ENCODE measurements at regions not wholly inside any gene's neighbourhood (a gene's known extent, or its start where the extent isn't known, plus 50 kb on each side); places are given as distances from the start of the nearest gene placed in this dataset.

GRCh38 chr5:120035181-120035580 lies 405.8 kb downstream of the FAM170A start:
- Mint-ChIP-seq H3K4me1 (ENCODE audit: low read depth in 2 of 2) (no peaks in the 10 kb centered on the region), H3K27me3 (no peaks in the 10 kb centered on the region), H3K36me3 (no peaks in the 10 kb centered on the region), H3K9me3 (peaks cover 6% of the 10 kb centered on the region), H3K27ac (no peak overlapping the region), H3K4me3 (no peak overlapping the region)
- DNase-seq (ENCODE audit: low spot score): no peak
- ATAC-seq: no peak

GRCh38 chr5:120035815-120036577 lies 406.6 kb downstream of the FAM170A start:
- DNase-seq (ENCODE audit: low spot score) (no peak), ATAC-seq (no peak)
- Mint-ChIP-seq H3K27me3 (no peaks in the 10 kb centered on the region), H3K36me3 (no peaks in the 10 kb centered on the region), H3K4me3 (no peak overlapping the region), H3K9me3 (peaks cover 6% of the 10 kb centered on the region), H3K27ac (no peak overlapping the region), H3K4me1 (ENCODE audit: low read depth in 2 of 2) (no peaks in the 10 kb centered on the region)

GRCh38 chr5:120037451-120037850 lies 408.1 kb downstream of the FAM170A start:
- H3K36me3 Mint-ChIP-seq: no peaks in the 10 kb centered on the region
- ATAC-seq (no peak), DNase-seq (ENCODE audit: low spot score) (no peak)
- H3K27me3 Mint-ChIP-seq: no peaks in the 10 kb centered on the region
- no peak overlapping the region for H3K4me3 Mint-ChIP-seq
- H3K27ac Mint-ChIP-seq: no peak overlapping the region
- no peaks in the 10 kb centered on the region for H3K4me1 Mint-ChIP-seq (ENCODE audit: low read depth in 2 of 2)
- peaks cover 6% of the 10 kb centered on the region for H3K9me3 Mint-ChIP-seq

GRCh38 chr5:120039111-120039510 lies 409.8 kb downstream of the FAM170A start:
- Mint-ChIP-seq H3K4me1 (ENCODE audit: low read depth in 2 of 2) (no peaks in the 10 kb centered on the region), H3K4me3 (no peak overlapping the region), H3K9me3 (no peaks in the 10 kb centered on the region), H3K36me3 (no peaks in the 10 kb centered on the region), H3K27ac (no peak overlapping the region), H3K27me3 (no peaks in the 10 kb centered on the region)
- no peak for DNase-seq (ENCODE audit: low spot score)
- no peak for ATAC-seq

GRCh38 chr5:120043431-120043830 lies 414.1 kb downstream of the FAM170A start:
- no peaks in the 10 kb centered on the region for H3K36me3 Mint-ChIP-seq
- H3K4me3 Mint-ChIP-seq: no peak overlapping the region
- ATAC-seq (no peak), DNase-seq (ENCODE audit: low spot score) (no peak)
- H3K27ac Mint-ChIP-seq: no peak overlapping the region
- no peaks in the 10 kb centered on the region for H3K27me3 Mint-ChIP-seq
- H3K9me3 Mint-ChIP-seq: no peaks in the 10 kb centered on the region
- H3K4me1 Mint-ChIP-seq (ENCODE audit: low read depth in 2 of 2): no peaks in the 10 kb centered on the region

- DNase-seq (ENCODE audit: low spot score): no peak
- Mint-ChIP-seq H3K36me3 (no peaks in the 10 kb centered on the region), H3K9me3 (peaks cover 3% of the 10 kb centered on the region), H3K4me1 (ENCODE audit: low read depth in 2 of 2) (peaks cover 0 to 7% of the 10 kb centered on the region in 2 donors), H3K27ac (no peak overlapping the region), H3K27me3 (peaks cover 0 to 2% of the 10 kb centered on the region in 2 donors), H3K4me3 (no peak overlapping the region)
- ATAC-seq: no peak
These were observed 410.9 kb upstream of the PRR16 start for GRCh38 chr5:120052916-120053828.

GRCh38 chr5:120053841-120054240 lies 410.3 kb upstream of the PRR16 start:
- peaks cover 0 to 7% of the 10 kb centered on the region in 2 donors for H3K4me1 Mint-ChIP-seq (ENCODE audit: low read depth in 2 of 2)
- ATAC-seq (no peak), DNase-seq (ENCODE audit: low spot score) (no peak)
- peaks cover 3% of the 10 kb centered on the region for H3K9me3 Mint-ChIP-seq
- no peak overlapping the region for H3K4me3 Mint-ChIP-seq
- no peak overlapping the region for H3K27ac Mint-ChIP-seq
- H3K27me3 Mint-ChIP-seq: peaks cover 0 to 2% of the 10 kb centered on the region in 2 donors
- no peaks in the 10 kb centered on the region for H3K36me3 Mint-ChIP-seq

- Mint-ChIP-seq H3K4me3 (no peak overlapping the region), H3K9me3 (peaks cover 4% of the 10 kb centered on the region), H3K36me3 (no peaks in the 10 kb centered on the region), H3K27ac (no peak overlapping the region), H3K27me3 (peaks cover 0 to 2% of the 10 kb centered on the region in 2 donors), H3K4me1 (ENCODE audit: low read depth in 2 of 2) (peaks cover 0 to 7% of the 10 kb centered on the region in 2 donors)
- DNase-seq (ENCODE audit: low spot score) (no peak), ATAC-seq (peak in 1 of 2 donors; percentile 62)
These were observed 408.2 kb upstream of the PRR16 start for GRCh38 chr5:120055858-120056257.

GRCh38 chr5:120062515-120062917 lies 401.6 kb upstream of the PRR16 start:
- ATAC-seq (no peak), DNase-seq (ENCODE audit: low spot score) (no peak)
- Mint-ChIP-seq H3K27ac (no peak overlapping the region), H3K4me3 (no peak overlapping the region), H3K27me3 (no peaks in the 10 kb centered on the region), H3K4me1 (ENCODE audit: low read depth in 2 of 2) (peaks cover 0 to 6% of the 10 kb centered on the region in 2 donors), H3K36me3 (no peaks in the 10 kb centered on the region), H3K9me3 (peaks cover 5% of the 10 kb centered on the region)

GRCh38 chr5:120072068-120072761 lies 391.9 kb upstream of the PRR16 start:
- no peaks in the 10 kb centered on the region for H3K4me1 Mint-ChIP-seq (ENCODE audit: low read depth in 2 of 2)
- no peak overlapping the region for H3K4me3 Mint-ChIP-seq
- no peaks in the 10 kb centered on the region for H3K27me3 Mint-ChIP-seq
- no peaks in the 10 kb centered on the region for H3K36me3 Mint-ChIP-seq
- H3K27ac Mint-ChIP-seq: no peak overlapping the region
- ATAC-seq (no peak), DNase-seq (ENCODE audit: low spot score) (no peak)
- peaks cover 3% of the 10 kb centered on the region for H3K9me3 Mint-ChIP-seq

GRCh38 chr5:120073722-120074121 lies 390.4 kb upstream of the PRR16 start:
- DNase-seq (ENCODE audit: low spot score): no peak
- no peak for ATAC-seq
- H3K4me1 Mint-ChIP-seq (ENCODE audit: low read depth in 2 of 2): no peaks in the 10 kb centered on the region
- H3K27me3 Mint-ChIP-seq: no peaks in the 10 kb centered on the region
- H3K36me3 Mint-ChIP-seq: no peaks in the 10 kb centered on the region
- H3K27ac Mint-ChIP-seq: no peak overlapping the region
- H3K4me3 Mint-ChIP-seq: no peak overlapping the region
- H3K9me3 Mint-ChIP-seq: peaks cover 6% of the 10 kb centered on the region

- Mint-ChIP-seq H3K27ac (no peak overlapping the region), H3K4me1 (ENCODE audit: low read depth in 2 of 2) (no peaks in the 10 kb centered on the region), H3K9me3 (peaks cover 6% of the 10 kb centered on the region), H3K27me3 (no peaks in the 10 kb centered on the region), H3K4me3 (no peak overlapping the region), H3K36me3 (no peaks in the 10 kb centered on the region)
- no peak for ATAC-seq
- no peak for DNase-seq (ENCODE audit: low spot score)
These were observed 383.3 kb upstream of the PRR16 start for GRCh38 chr5:120080781-120081180.

- DNase-seq (ENCODE audit: low spot score) (no peak), ATAC-seq (no peak)
- no peaks in the 10 kb centered on the region for H3K27me3 Mint-ChIP-seq
- H3K4me3 Mint-ChIP-seq: no peak overlapping the region
- H3K4me1 Mint-ChIP-seq (ENCODE audit: low read depth in 2 of 2): no peaks in the 10 kb centered on the region
- H3K27ac Mint-ChIP-seq: no peak overlapping the region
- no peaks in the 10 kb centered on the region for H3K36me3 Mint-ChIP-seq
- H3K9me3 Mint-ChIP-seq: peaks cover 6% of the 10 kb centered on the region
These were observed 381.6 kb upstream of the PRR16 start for GRCh38 chr5:120082316-120083068.

Measured in natural killer cell treated with Interleukin-12 subunit alpha and Interleukin-12 subunit beta and Interleukin-15 and Interleukin-18, amount 100 ng/mL, for 72 hours (primary cell).